ENCODE measurements at regions not wholly inside any gene's neighbourhood (a gene's known extent, or its start where the extent isn't known, plus 50 kb on each side); places are given as distances from the start of the nearest gene placed in this dataset.

DNA sequence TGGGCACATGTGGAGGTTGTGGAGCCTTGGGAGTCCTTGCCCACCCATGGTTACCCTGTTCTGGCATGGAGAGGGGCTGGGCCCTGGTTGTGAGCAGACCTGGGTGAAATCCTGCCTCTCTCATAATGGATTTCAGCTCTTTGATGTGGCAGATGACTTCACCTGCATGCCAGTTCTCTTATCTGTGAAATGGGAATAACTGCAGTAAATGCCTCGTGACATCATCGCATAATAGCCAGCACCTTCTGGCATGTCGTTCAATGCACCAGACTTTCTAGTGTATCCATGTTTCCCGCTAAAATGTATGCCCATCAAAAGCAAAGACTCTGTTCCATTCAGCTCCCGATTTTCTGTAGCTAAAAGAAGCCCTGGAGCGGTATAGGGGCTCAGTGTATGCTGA, 197.6 kb downstream of the MAF start:
- no peaks in the 10 kb centered on the region; the same call in 1 of the 2 replicates for H3K27me3 ChIP-seq (replicated peaks; ENCODE audit: control insufficient read depth, insufficient read depth, low read length)
- H3K36me3 ChIP-seq (ENCODE audit: control insufficient read depth, insufficient read depth, low read length) = no peaks in the 10 kb centered on the region
- H3K4me3 Mint-ChIP-seq (ENCODE audit: unreplicated experiment) = no peak overlapping the region
- no peak for TF ChIP-seq CTCF (IDR thresholded peaks at IDR 0.05; ENCODE audit: insufficient read depth in 1 of 2, low read depth in 1 of 2, low read length in 1 of 2, severe bottlenecking in 1 of 2, unreplicated experiment in 1 of 2)
- no peaks in the 10 kb centered on the region for H3K36me3 Mint-ChIP-seq (ENCODE audit: insufficient read depth, unreplicated experiment)
- intact Hi-C loops (cut with micrococcal nuclease; ENCODE audit: unreplicated experiment) = no loop called here
- H3K27ac Mint-ChIP-seq (ENCODE audit: unreplicated experiment) = no peak overlapping the region
- H3K27me3 Mint-ChIP-seq (ENCODE audit: insufficient read depth, unreplicated experiment) = peaks cover 9% of the 10 kb centered on the region
- CTCF ChIA-PET = no interaction called here
- no peaks in the 10 kb centered on the region for H3K9me3 ChIP-seq
- BruUV-seq (replicated peaks) = no TSS peak
- DNase-seq = no peak
- peaks cover 12% of the 10 kb centered on the region for H3K4me1 Mint-ChIP-seq (ENCODE audit: low read depth, unreplicated experiment)
- peaks cover 26% of the 10 kb centered on the region for H3K4me1 ChIP-seq
- POLR2A ChIA-PET = no interaction called here
- peaks cover 9% of the 10 kb centered on the region for H3K9me3 Mint-ChIP-seq (ENCODE audit: unreplicated experiment)
- no peak overlapping the region for H3K4me3 ChIP-seq (ENCODE audit: low read depth, low read length)

DNA sequence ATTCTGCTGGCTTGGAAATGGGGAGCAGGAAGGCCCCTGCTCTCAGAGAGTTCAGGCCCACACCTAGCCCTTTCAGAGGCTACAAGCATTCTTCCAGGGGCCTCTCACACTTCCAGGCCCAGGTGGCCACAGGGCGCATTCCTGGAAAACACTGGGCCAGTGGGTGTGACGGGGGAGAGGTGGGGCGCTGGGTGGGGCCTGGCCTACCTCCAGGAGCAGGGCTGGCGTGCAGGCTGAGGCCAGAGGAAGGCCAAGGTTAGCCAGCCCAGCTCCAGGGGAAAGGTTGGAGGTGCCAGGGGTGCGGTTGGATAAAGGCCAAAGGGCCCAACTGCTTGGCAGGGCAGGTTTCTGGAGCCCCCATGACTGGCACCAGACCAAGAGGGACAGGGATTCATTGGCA, 198.2 kb downstream of the MAF start:
- H3K4me3 ChIP-seq (ENCODE audit: low read depth, low read length) = no peak overlapping the region
- no peak for TF ChIP-seq CTCF (IDR thresholded peaks at IDR 0.05; ENCODE audit: insufficient read depth in 1 of 2, low read depth in 1 of 2, low read length in 1 of 2, severe bottlenecking in 1 of 2, unreplicated experiment in 1 of 2)
- Mint-ChIP-seq H3K4me3 (ENCODE audit: unreplicated experiment) (no peak overlapping the region), H3K27me3 (ENCODE audit: insufficient read depth, unreplicated experiment) (peaks cover 8% of the 10 kb centered on the region), H3K36me3 (ENCODE audit: insufficient read depth, unreplicated experiment) (no peaks in the 10 kb centered on the region), H3K4me1 (ENCODE audit: low read depth, unreplicated experiment) (peaks cover 12% of the 10 kb centered on the region), H3K27ac (ENCODE audit: unreplicated experiment) (no peak overlapping the region), H3K9me3 (ENCODE audit: unreplicated experiment) (peaks cover 9% of the 10 kb centered on the region)
- CTCF ChIA-PET = no interaction called here
- no peaks in the 10 kb centered on the region for H3K9me3 ChIP-seq
- peak; percentile 14 to 64 for DNase-seq
- H3K4me1 ChIP-seq = peaks cover 26% of the 10 kb centered on the region
- POLR2A ChIA-PET = no interaction called here
- no peaks in the 10 kb centered on the region; the same call in 1 of the 2 replicates for H3K27me3 ChIP-seq (replicated peaks; ENCODE audit: control insufficient read depth, insufficient read depth, low read length)
- intact Hi-C loops (cut with micrococcal nuclease; ENCODE audit: unreplicated experiment) = no loop called here
- BruUV-seq (replicated peaks) = no TSS peak
- H3K36me3 ChIP-seq (ENCODE audit: control insufficient read depth, insufficient read depth, low read length) = no peaks in the 10 kb centered on the region

GRCh38 chr16:79401782-79402181, 198.8 kb downstream of the MAF start:
- ChIA-PET CTCF (no interaction called here), POLR2A (no interaction called here)
- no peaks in the 10 kb centered on the region for H3K9me3 ChIP-seq
- no TSS peak for BruUV-seq (replicated peaks)
- intact Hi-C loops (cut with micrococcal nuclease; ENCODE audit: unreplicated experiment) = no loop called here
- Mint-ChIP-seq H3K36me3 (ENCODE audit: insufficient read depth, unreplicated experiment) (no peaks in the 10 kb centered on the region), H3K27ac (ENCODE audit: unreplicated experiment) (no peak overlapping the region), H3K4me1 (ENCODE audit: low read depth, unreplicated experiment) (peaks cover 12% of the 10 kb centered on the region), H3K27me3 (ENCODE audit: insufficient read depth, unreplicated experiment) (peaks cover 6% of the 10 kb centered on the region), H3K9me3 (ENCODE audit: unreplicated experiment) (peaks cover 9% of the 10 kb centered on the region), H3K4me3 (ENCODE audit: unreplicated experiment) (no peak overlapping the region)
- H3K36me3 ChIP-seq (ENCODE audit: control insufficient read depth, insufficient read depth, low read length) = no peaks in the 10 kb centered on the region
- no peak overlapping the region for H3K4me3 ChIP-seq (ENCODE audit: low read depth, low read length)
- H3K4me1 ChIP-seq = peaks cover 26% of the 10 kb centered on the region
- no peak for DNase-seq
- TF ChIP-seq CTCF (IDR thresholded peaks at IDR 0.05; ENCODE audit: insufficient read depth in 1 of 2, low read depth in 1 of 2, low read length in 1 of 2, severe bottlenecking in 1 of 2, unreplicated experiment in 1 of 2) = no peak
- no peaks in the 10 kb centered on the region; the same call in 1 of the 2 replicates for H3K27me3 ChIP-seq (replicated peaks; ENCODE audit: control insufficient read depth, insufficient read depth, low read length)
